K562 (cell line): ENCODE measurements at regions not wholly inside any gene's neighbourhood (a gene's known extent, or its start where the extent isn't known, plus 50 kb on each side); places are given as distances from the start of the nearest gene placed in this dataset.

Experiments
- HDAC6 ChIP-seq: IDR thresholded peaks from 2 replicates; pipeline ENCODE4 v1.6.1; 2012; ENCODE audit warnings: low read depth, mild to moderate bottlenecking, control low read depth, inconsistent platforms, low read length, moderate library complexity
- KDM5B ChIP-seq: fragments of 200-600 bp; sonication (generic); IDR thresholded peaks from 2 replicates; pipeline ENCODE4 v1.6.1; 2012; ENCODE audit warnings: low read depth, mild to moderate bottlenecking, moderate library complexity, low read length, control low read depth, inconsistent platforms; ENCODE audit not compliant: insufficient replicate concordance
- MTA1 ChIP-seq: fragments of 450-650 bp; IDR thresholded peaks from 2 replicates; pipeline ENCODE4 v1.6.1; 2017; ENCODE audit warnings: borderline replicate concordance
- NFATC3 ChIP-seq: fragments of 450-650 bp; IDR thresholded peaks from 2 replicates; pipeline ENCODE4 v1.6.1; 2017; ENCODE audit warnings: mild to moderate bottlenecking
- POLR2AphosphoS5 ChIP-seq: IDR thresholded peaks from 2 replicates; pipeline ENCODE4 v1.6.1; 2011; ENCODE audit warnings: mild to moderate bottlenecking, low read depth, low read length, moderate library complexity; ENCODE audit not compliant: control insufficient read depth, insufficient read depth
- POLR3A ChIP-seq: IDR thresholded peaks from 2 replicates; pipeline ENCODE4 v1.6.1; 2011; ENCODE audit warnings: borderline replicate concordance, mild to moderate bottlenecking, moderate library complexity; ENCODE audit not compliant: insufficient read length, insufficient read depth; ENCODE audit errors: extremely low read depth
- SRF ChIP-seq, 2 experiments: fragments of 250-450, 450-650 bp in 1 of 2; sonication (Bioruptor Pico) in 1 of 2; sonication (generic) in 1 of 2; formaldehyde crosslinking; IDR thresholded peaks; 2 replicates each; pipeline versions ENCODE4 v1.5.0 to v1.5.1; 2020 to 2022; ENCODE audit warnings: mild to moderate bottlenecking in 1 of 2, missing genetic modification reagents in 1 of 2
- TAF15 ChIP-seq: fragments of 200-400 bp; formaldehyde crosslinking; IDR thresholded peaks from 2 replicates; pipeline ENCODE4 v1.6.1; 2017; ENCODE audit warnings: mild to moderate bottlenecking, low read depth, low read length, moderate library complexity
- TOE1 ChIP-seq, 2 experiments: fragments of 450-650 bp in 1 of 2; sonication (generic) in 1 of 2; formaldehyde crosslinking in 1 of 2; IDR thresholded peaks; 2 replicates each; pipeline versions ENCODE4 v1.7.1 to v1.8.0; 2016 to 2022; ENCODE audit warnings: borderline replicate concordance in 2 of 2, mild to moderate bottlenecking in 2 of 2, antibody characterized with exemption in 1 of 2, inconsistent platforms in 1 of 2, low read depth in 1 of 2, missing genetic modification reagents in 1 of 2, moderate library complexity in 1 of 2
- ZC3H4 ChIP-seq: sonication (generic); formaldehyde crosslinking; IDR thresholded peaks from 2 replicates; pipeline ENCODE4 v1.9.0; 2021; ENCODE audit warnings: missing genetic modification reagents, borderline replicate concordance
- ZKSCAN1 ChIP-seq: fragments of 150-350 bp; IDR thresholded peaks from 2 replicates; pipeline ENCODE4 v1.6.1; 2016; ENCODE audit warnings: low read depth, low read length
- ZNF445 ChIP-seq: fragments of 250-450 bp; sonication (Bioruptor Pico); IDR thresholded peaks from 2 replicates; pipeline ENCODE4 v1.4.0; 2020; ENCODE audit warnings: low read depth, mild to moderate bottlenecking, moderate library complexity
- ZNF830 ChIP-seq: fragments of 250-450 bp; sonication (Bioruptor Pico); IDR thresholded peaks from 2 replicates; pipeline ENCODE4 v1.5.0; 2021; ENCODE audit warnings: mild to moderate bottlenecking
- TF ChIP-seq, protein P1 (sequence below): fragments of 450-650 bp; IDR thresholded peaks from 2 replicates; pipeline ENCODE4 v1.6.1; 2014; ENCODE audit warnings: low read depth, mild to moderate bottlenecking, moderate library complexity, borderline replicate concordance
- TF ChIP-seq, protein P2 (sequence below): sonication (generic); formaldehyde crosslinking; IDR thresholded peaks from 2 replicates; pipeline ENCODE4 v1.8.0; 2023; ENCODE audit warnings: missing genetic modification reagents, mild to moderate bottlenecking, borderline replicate concordance
- TF ChIP-seq, protein P3 (sequence below): fragments of 250-450 bp; sonication (Bioruptor Pico); IDR thresholded peaks from 2 replicates; pipeline ENCODE4 v1.5.0; 2021
- TF ChIP-seq, protein P4 (sequence below): fragments of 250-450 bp; sonication (Bioruptor Pico); IDR thresholded peaks from 2 replicates; pipeline ENCODE4 v1.9.0; 2021; ENCODE audit warnings: mild to moderate bottlenecking

DNA sequence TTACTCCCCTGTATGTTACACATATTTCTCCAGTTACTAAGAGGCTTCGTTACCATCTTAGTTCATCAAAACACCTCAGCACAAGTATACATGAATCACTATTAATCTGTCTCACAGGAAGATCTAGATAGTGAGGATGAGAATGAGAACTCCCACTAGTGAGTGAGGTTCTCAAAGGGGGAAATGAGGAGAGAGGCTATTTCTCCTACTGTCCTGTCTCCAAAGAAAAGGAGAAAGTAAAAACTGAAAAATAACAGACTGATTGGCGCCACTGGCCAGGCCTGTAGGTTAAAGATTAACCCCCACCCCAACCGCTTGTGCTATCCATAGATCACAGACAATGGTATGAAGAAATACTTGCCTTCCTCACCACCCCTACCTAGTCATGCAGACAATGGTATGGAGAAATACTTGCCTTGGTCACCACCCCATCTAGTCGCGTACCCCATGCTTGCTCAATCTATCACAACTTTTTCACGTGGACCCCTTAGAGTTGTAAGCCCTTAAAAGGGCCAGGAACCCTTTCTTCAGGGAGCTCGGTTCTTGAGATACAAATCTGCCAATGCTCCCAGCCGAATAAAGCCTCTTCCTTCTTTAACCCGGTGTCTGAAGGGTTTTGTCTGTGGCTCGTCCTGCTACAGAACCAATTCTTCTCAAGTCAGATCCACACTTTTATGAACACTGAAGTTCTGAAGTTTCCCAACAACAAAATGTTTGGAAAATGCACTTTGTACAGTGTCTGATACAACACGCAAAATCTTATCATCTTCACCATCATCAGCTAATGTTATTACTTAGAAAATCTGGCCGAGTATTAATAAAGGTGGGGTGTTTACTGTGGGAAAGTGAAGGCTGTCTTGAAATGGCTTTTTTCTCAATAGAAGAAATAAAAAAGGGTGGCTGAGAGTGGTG is 598.1 kb downstream of the UQCRFS1 start (continued):
- TF ChIP-seq ZKSCAN1 (no peak), MTA1 (peak; percentile 67; the same call in 1 of the 2 replicates), SRF (CRISPR knock-in tag; IDR thresholded peaks at IDR 0.05) (no peak), HDAC6 (no peak), TAF15 (no peak), ZNF445 (peak; percentile 87), KDM5B (no peak), TOE1 (IDR thresholded peaks at IDR 0.05; ENCODE audit: borderline replicate concordance) (no peak), TOE1 (CRISPR knock-in tag; IDR thresholded peaks at IDR 0.05; ENCODE audit: borderline replicate concordance, low read depth) (no peak), ZC3H4 (CRISPR knock-in tag) (no peak), NFATC3 (0 out of 2 replicates have a peak, but pooled peaks have one; percentile 15), ZNF830 (CRISPR knock-in tag) (peak; percentile 43; the same call in 1 of the 2 replicates), POLR3A (no peak), POLR2AphosphoS5 (peak; percentile 95)
- TF ChIP-seq, protein P1, sequence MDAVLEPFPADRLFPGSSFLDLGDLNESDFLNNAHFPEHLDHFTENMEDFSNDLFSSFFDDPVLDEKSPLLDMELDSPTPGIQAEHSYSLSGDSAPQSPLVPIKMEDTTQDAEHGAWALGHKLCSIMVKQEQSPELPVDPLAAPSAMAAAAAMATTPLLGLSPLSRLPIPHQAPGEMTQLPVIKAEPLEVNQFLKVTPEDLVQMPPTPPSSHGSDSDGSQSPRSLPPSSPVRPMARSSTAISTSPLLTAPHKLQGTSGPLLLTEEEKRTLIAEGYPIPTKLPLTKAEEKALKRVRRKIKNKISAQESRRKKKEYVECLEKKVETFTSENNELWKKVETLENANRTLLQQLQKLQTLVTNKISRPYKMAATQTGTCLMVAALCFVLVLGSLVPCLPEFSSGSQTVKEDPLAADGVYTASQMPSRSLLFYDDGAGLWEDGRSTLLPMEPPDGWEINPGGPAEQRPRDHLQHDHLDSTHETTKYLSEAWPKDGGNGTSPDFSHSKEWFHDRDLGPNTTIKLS, result peak; percentile 30; the same call in 1 of the 2 replicates
- TF ChIP-seq, protein P2, sequence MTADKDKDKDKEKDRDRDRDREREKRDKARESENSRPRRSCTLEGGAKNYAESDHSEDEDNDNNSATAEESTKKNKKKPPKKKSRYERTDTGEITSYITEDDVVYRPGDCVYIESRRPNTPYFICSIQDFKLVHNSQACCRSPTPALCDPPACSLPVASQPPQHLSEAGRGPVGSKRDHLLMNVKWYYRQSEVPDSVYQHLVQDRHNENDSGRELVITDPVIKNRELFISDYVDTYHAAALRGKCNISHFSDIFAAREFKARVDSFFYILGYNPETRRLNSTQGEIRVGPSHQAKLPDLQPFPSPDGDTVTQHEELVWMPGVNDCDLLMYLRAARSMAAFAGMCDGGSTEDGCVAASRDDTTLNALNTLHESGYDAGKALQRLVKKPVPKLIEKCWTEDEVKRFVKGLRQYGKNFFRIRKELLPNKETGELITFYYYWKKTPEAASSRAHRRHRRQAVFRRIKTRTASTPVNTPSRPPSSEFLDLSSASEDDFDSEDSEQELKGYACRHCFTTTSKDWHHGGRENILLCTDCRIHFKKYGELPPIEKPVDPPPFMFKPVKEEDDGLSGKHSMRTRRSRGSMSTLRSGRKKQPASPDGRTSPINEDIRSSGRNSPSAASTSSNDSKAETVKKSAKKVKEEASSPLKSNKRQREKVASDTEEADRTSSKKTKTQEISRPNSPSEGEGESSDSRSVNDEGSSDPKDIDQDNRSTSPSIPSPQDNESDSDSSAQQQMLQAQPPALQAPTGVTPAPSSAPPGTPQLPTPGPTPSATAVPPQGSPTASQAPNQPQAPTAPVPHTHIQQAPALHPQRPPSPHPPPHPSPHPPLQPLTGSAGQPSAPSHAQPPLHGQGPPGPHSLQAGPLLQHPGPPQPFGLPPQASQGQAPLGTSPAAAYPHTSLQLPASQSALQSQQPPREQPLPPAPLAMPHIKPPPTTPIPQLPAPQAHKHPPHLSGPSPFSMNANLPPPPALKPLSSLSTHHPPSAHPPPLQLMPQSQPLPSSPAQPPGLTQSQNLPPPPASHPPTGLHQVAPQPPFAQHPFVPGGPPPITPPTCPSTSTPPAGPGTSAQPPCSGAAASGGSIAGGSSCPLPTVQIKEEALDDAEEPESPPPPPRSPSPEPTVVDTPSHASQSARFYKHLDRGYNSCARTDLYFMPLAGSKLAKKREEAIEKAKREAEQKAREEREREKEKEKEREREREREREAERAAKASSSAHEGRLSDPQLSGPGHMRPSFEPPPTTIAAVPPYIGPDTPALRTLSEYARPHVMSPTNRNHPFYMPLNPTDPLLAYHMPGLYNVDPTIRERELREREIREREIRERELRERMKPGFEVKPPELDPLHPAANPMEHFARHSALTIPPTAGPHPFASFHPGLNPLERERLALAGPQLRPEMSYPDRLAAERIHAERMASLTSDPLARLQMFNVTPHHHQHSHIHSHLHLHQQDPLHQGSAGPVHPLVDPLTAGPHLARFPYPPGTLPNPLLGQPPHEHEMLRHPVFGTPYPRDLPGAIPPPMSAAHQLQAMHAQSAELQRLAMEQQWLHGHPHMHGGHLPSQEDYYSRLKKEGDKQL (CRISPR knock-in tag), result no peak
- TF ChIP-seq, protein P3, sequence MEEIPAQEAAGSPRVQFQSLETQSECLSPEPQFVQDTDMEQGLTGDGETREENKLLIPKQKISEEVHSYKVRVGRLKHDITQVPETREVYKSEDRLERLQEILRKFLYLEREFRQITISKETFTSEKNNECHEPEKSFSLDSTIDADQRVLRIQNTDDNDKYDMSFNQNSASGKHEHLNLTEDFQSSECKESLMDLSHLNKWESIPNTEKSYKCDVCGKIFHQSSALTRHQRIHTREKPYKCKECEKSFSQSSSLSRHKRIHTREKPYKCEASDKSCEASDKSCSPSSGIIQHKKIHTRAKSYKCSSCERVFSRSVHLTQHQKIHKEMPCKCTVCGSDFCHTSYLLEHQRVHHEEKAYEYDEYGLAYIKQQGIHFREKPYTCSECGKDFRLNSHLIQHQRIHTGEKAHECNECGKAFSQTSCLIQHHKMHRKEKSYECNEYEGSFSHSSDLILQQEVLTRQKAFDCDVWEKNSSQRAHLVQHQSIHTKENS (CRISPR knock-in tag), result no peak
- TF ChIP-seq, protein P4, sequence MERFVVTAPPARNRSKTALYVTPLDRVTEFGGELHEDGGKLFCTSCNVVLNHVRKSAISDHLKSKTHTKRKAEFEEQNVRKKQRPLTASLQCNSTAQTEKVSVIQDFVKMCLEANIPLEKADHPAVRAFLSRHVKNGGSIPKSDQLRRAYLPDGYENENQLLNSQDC (CRISPR knock-in tag), result 0 out of 2 replicates have a peak, but pooled peaks have one; percentile 61
